Lung microvascular endothelial cell (primary cell): ENCODE measurements at regions not wholly inside any gene's neighbourhood (a gene's known extent, or its start where the extent isn't known, plus 50 kb on each side); places are given as distances from the start of the nearest gene placed in this dataset.

Source experiments
- DNase-seq, 2 donors: peaks; one replicate each; pipeline versions ENCODE4 v3.0.0 to v3.0.0-alpha.2; 2010; ENCODE audit warnings: low read depth in 2 of 2

GRCh38 chr4:171636606-171637005, 176.6 kb upstream of the GALNTL6 start:
- DNase-seq, result no peak

- no peak for DNase-seq
Measured at GRCh38 chr4:171629737-171630136, 183.5 kb upstream of the GALNTL6 start.

GRCh38 chr4:171629182-171629581, 184.0 kb upstream of the GALNTL6 start:
- no peak for DNase-seq

- no peak for DNase-seq
Measured at GRCh38 chr4:171626554-171626953, 186.7 kb upstream of the GALNTL6 start.

- DNase-seq, result no peak
Measured at GRCh38 chr4:171622729-171623128, 190.5 kb upstream of the GALNTL6 start.

- no peak for DNase-seq
Measured at GRCh38 chr4:171621646-171622045, 191.6 kb upstream of the GALNTL6 start.

- DNase-seq, result no peak
Measured at GRCh38 chr4:171612907-171613306, 200.3 kb upstream of the GALNTL6 start.

GRCh38 chr4:171602638-171603355, 210.4 kb upstream of the GALNTL6 start:
- DNase-seq, result no peak

GRCh38 chr4:171601091-171601490, 212.1 kb upstream of the GALNTL6 start:
- no peak for DNase-seq

GRCh38 chr4:171599628-171600027, 213.6 kb upstream of the GALNTL6 start:
- no peak for DNase-seq

GRCh38 chr4:171594293-171594692, 218.9 kb upstream of the GALNTL6 start:
- no peak for DNase-seq

GRCh38 chr4:171590716-171591115, 222.5 kb upstream of the GALNTL6 start:
- no peak for DNase-seq

- DNase-seq, result no peak
Measured at GRCh38 chr4:171588764-171589163, 224.4 kb upstream of the GALNTL6 start.

GRCh38 chr4:171588051-171588545, 225.1 kb upstream of the GALNTL6 start:
- DNase-seq, result no peak

GRCh38 chr4:171583790-171584189, 229.4 kb upstream of the GALNTL6 start:
- DNase-seq, result no peak

- DNase-seq, result no peak
Measured at GRCh38 chr4:171582961-171583581, 230.1 kb upstream of the GALNTL6 start.

GRCh38 chr4:171573181-171573580, 240.0 kb upstream of the GALNTL6 start:
- no peak for DNase-seq

- no peak for DNase-seq
Measured at GRCh38 chr4:171565130-171565788, 247.9 kb upstream of the GALNTL6 start.

GRCh38 chr4:171561419-171561818, 251.8 kb upstream of the GALNTL6 start:
- no peak for DNase-seq

GRCh38 chr4:171553961-171554360, 259.2 kb upstream of the GALNTL6 start:
- no peak for DNase-seq

- DNase-seq, result no peak
Measured at GRCh38 chr4:171542640-171543039, 270.6 kb upstream of the GALNTL6 start.

- DNase-seq, result no peak
Measured at GRCh38 chr4:171538601-171539100, 274.6 kb upstream of the GALNTL6 start.
